ENCODE measurements at regions not wholly inside any gene's neighbourhood (a gene's known extent, or its start where the extent isn't known, plus 50 kb on each side); places are given as distances from the start of the nearest gene placed in this dataset.

- no peaks in the 10 kb centered on the region for H3K9me3 Mint-ChIP-seq
- no peaks in the 10 kb centered on the region for H3K4me1 Mint-ChIP-seq (ENCODE audit: low read depth)
- H3K4me3 Mint-ChIP-seq, result no peak overlapping the region
- intact Hi-C loops (cut with micrococcal nuclease), result no loop called here
- H3K27ac Mint-ChIP-seq, result no peak overlapping the region
- H3K27me3 Mint-ChIP-seq, result peaks cover 3% of the 10 kb centered on the region
- H3K36me3 Mint-ChIP-seq (ENCODE audit: low read depth), result no peaks in the 10 kb centered on the region
These were observed 81.4 kb downstream of the BBS10 start for GRCh38 chr12:76266797-76267196.

DNA sequence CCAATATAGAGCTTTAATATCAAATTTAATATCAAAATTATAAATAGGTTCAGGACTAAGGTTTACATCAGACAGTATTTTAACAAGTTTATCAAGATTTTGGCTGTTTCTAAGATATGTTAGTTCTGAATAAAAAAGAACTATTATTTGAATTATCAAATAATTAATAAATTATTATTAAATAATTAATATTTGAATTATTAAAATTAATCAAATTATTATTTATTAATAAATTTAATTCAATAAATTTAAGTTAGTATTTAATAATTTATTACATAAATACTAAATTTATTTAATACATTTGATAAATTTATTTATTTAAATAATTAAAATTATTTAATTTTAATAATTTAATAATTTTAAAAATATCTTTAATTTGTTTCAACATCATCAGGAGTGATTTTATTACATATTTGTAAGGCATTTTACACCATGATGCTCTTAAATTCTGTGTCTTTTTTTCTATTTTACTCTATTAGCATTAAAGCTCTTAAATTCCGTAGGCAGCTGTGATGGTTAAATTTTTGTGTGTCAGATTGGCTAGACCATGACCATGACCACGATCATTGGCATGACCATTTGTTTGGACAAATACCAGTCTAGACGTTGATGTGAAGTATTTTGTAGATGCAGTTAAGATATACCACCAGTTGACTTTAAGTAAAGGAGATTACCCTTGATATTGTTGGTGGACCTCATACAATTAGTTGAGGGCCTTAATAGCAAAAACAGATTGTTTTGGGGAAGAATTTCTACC, 82.6 kb downstream of the BBS10 start:
- intact Hi-C loops (cut with micrococcal nuclease), result no loop called here
- H3K27me3 Mint-ChIP-seq, result peaks cover 7% of the 10 kb centered on the region
- H3K9me3 Mint-ChIP-seq, result no peaks in the 10 kb centered on the region
- no peaks in the 10 kb centered on the region for H3K4me1 Mint-ChIP-seq (ENCODE audit: low read depth)
- no peaks in the 10 kb centered on the region for H3K36me3 Mint-ChIP-seq (ENCODE audit: low read depth)
- no peak overlapping the region for H3K4me3 Mint-ChIP-seq
- no peak overlapping the region for H3K27ac Mint-ChIP-seq

DNA sequence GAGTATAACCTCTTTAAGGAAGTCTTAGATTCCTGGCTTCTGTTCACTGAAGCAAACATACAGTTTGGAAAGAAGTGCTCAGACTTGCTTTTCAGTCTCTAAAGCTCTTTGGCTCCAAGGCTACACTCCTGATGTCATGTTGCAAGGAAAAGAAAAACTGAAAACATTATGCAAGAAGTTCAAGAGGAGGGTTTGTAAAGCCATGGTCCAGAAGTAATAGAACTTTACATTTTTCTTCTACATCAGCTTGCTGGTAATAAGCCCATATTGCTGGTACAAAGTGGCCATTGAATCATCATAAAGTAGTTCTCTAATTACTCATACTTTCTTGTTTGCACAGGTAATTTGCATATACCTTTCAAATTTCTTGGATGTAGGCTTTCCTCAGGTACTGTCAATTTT, 83.6 kb downstream of the BBS10 start:
- peaks cover 7% of the 10 kb centered on the region for H3K27me3 Mint-ChIP-seq
- H3K9me3 Mint-ChIP-seq, result no peaks in the 10 kb centered on the region
- no peaks in the 10 kb centered on the region for H3K36me3 Mint-ChIP-seq (ENCODE audit: low read depth)
- no peak overlapping the region for H3K27ac Mint-ChIP-seq
- H3K4me1 Mint-ChIP-seq (ENCODE audit: low read depth), result no peaks in the 10 kb centered on the region
- intact Hi-C loops (cut with micrococcal nuclease), result no loop called here
- H3K4me3 Mint-ChIP-seq, result no peak overlapping the region

DNA sequence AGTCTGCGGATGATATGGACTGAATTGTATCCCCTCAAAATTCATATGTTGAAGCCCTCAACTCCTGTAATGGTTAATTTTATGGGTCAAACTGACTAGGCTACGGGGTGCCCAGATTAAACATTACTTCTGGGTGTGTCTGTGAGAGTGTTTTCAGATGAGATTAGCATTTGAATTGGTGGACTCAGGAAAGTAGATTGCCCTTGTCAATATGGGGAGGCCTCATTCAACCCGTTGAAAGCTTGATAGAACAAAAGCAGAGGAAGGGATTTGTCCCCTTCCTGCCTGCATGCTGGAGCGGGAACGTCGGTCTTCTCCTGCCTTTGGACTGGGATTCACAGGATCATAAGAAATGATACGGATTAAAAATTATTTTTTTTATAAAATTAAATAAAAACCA, 84.5 kb downstream of the BBS10 start:
- intact Hi-C loops (cut with micrococcal nuclease), result no loop called here
- no peaks in the 10 kb centered on the region for H3K36me3 Mint-ChIP-seq (ENCODE audit: low read depth)
- no peaks in the 10 kb centered on the region for H3K4me1 Mint-ChIP-seq (ENCODE audit: low read depth)
- H3K9me3 Mint-ChIP-seq, result no peaks in the 10 kb centered on the region
- H3K27me3 Mint-ChIP-seq, result peaks cover 7% of the 10 kb centered on the region
- H3K27ac Mint-ChIP-seq, result no peak overlapping the region
- no peak overlapping the region for H3K4me3 Mint-ChIP-seq

- intact Hi-C loops (cut with micrococcal nuclease), result no loop called here
These were observed 87.8 kb downstream of the BBS10 start for GRCh38 chr12:76260390-76260748.

GRCh38 chr12:76259660-76260389, 88.4 kb downstream of the BBS10 start:
- H3K4me3 Mint-ChIP-seq, result no peak overlapping the region
- H3K27ac Mint-ChIP-seq, result no peak overlapping the region
- H3K27me3 Mint-ChIP-seq, result peaks cover 3% of the 10 kb centered on the region
- no peaks in the 10 kb centered on the region for H3K4me1 Mint-ChIP-seq (ENCODE audit: low read depth)
- no peaks in the 10 kb centered on the region for H3K9me3 Mint-ChIP-seq
- intact Hi-C loops (cut with micrococcal nuclease), result no loop called here
- H3K36me3 Mint-ChIP-seq (ENCODE audit: low read depth), result no peaks in the 10 kb centered on the region

More at GRCh38 chr12:76260390-76260748, 87.8 kb downstream of the BBS10 start:
- Mint-ChIP-seq H3K9me3 (no peaks in the 10 kb centered on the region), H3K4me3 (no peak overlapping the region), H3K27me3 (peaks cover 3% of the 10 kb centered on the region), H3K36me3 (ENCODE audit: low read depth) (no peaks in the 10 kb centered on the region), H3K4me1 (ENCODE audit: low read depth) (no peaks in the 10 kb centered on the region), H3K27ac (no peak overlapping the region)

DNA sequence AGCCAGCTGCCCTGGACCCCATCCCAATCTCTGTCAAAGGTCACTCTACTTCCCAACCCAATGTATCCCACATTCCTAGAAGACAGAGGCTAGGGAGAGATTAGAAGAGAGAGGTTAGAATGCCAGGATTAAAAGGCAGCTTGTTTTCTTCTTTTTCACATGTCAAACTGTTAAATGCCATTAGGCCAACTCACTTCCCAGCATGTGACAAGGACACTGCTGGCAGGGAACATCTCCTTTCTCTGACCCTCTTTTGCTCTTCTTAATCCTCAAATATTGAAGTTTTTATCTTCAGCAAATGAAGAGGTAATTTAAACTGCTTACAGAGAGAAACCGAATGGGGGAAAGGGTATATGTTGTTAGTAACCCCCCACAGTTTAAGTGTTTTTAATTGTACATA, 89.1 kb downstream of the BBS10 start:
- Mint-ChIP-seq H3K9me3 (no peaks in the 10 kb centered on the region), H3K27me3 (peaks cover 6% of the 10 kb centered on the region), H3K4me3 (no peak overlapping the region), H3K27ac (no peak overlapping the region), H3K36me3 (ENCODE audit: low read depth) (no peaks in the 10 kb centered on the region), H3K4me1 (ENCODE audit: low read depth) (no peaks in the 10 kb centered on the region)
- intact Hi-C loops (cut with micrococcal nuclease), result no loop called here

DNA sequence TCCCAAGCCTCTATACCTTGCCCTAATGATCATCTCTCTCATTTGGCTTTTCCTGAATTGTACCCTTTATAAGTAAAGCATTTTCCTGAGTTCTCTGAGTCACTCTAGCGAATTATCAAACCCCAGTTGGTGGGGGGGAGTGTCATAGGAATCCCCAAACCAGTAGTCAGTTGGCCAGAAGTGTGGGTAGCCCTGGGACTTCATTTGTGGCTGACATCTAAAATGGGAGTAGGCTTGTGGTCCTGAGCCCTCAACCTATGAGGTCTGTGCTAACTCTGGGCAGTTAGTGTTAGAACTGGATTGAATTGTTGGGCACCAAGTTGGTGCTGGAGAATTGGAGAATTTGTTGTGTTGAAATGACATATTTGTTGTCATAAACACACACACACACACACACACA, 91.3 kb downstream of the BBS10 start:
- H3K4me3 Mint-ChIP-seq, result no peak overlapping the region
- H3K27ac Mint-ChIP-seq, result no peak overlapping the region
- H3K4me1 Mint-ChIP-seq (ENCODE audit: low read depth), result no peaks in the 10 kb centered on the region
- peaks cover 10% of the 10 kb centered on the region for H3K27me3 Mint-ChIP-seq
- H3K9me3 Mint-ChIP-seq, result no peaks in the 10 kb centered on the region
- H3K36me3 Mint-ChIP-seq (ENCODE audit: low read depth), result no peaks in the 10 kb centered on the region
- intact Hi-C loops (cut with micrococcal nuclease), result no loop called here

DNA sequence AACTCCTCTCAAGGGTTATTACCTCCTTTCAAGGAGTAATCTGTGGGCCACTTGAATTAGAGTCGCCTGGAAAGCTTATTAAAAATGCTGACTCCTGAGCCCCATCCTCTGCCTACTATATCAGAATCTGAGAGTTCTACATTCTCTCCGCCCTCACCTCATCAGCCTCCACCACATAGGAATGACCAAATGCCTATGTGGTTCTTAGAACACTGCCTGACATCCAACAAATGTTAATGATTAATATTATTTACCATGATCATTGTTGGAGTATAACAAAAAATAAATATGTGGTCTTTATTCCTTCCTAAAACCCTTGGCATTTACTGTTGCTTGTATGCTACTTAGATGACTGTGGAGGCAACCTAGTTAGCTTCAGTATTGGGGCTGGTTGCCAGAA, 91.9 kb downstream of the BBS10 start:
- Mint-ChIP-seq H3K9me3 (no peaks in the 10 kb centered on the region), H3K4me1 (ENCODE audit: low read depth) (no peaks in the 10 kb centered on the region), H3K27me3 (peaks cover 10% of the 10 kb centered on the region), H3K27ac (no peak overlapping the region), H3K36me3 (ENCODE audit: low read depth) (no peaks in the 10 kb centered on the region), H3K4me3 (no peak overlapping the region)
- intact Hi-C loops (cut with micrococcal nuclease), result no loop called here

- no peaks in the 10 kb centered on the region for H3K36me3 Mint-ChIP-seq (ENCODE audit: low read depth)
- H3K27ac Mint-ChIP-seq, result no peak overlapping the region
- peaks cover 10% of the 10 kb centered on the region for H3K27me3 Mint-ChIP-seq
- H3K4me3 Mint-ChIP-seq, result no peak overlapping the region
- intact Hi-C loops (cut with micrococcal nuclease), result no loop called here
- H3K9me3 Mint-ChIP-seq, result no peaks in the 10 kb centered on the region
- H3K4me1 Mint-ChIP-seq (ENCODE audit: low read depth), result no peaks in the 10 kb centered on the region
These were observed 92.5 kb downstream of the BBS10 start for GRCh38 chr12:76255692-76256091.

DNA sequence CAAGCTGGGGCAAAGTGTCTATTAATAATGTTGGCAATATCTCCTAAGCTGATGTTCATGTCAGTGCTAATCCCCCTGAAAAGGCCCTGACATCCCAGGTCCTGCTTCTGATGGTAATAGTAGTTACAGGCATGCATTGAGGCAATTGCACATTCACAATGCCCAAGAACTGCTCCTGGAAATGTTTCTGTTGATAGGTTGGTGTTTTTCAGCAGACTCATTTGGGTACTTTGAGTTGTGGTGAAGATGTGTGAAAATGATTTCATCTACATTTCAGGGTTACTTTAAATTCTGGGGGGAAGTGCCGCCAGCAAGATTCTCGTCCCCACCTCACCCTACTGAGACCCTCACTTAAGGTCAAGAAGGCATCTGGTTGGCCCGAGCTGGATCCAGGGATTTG, 92.9 kb downstream of the BBS10 start:
- Mint-ChIP-seq H3K4me3 (no peak overlapping the region), H3K27me3 (peaks cover 10% of the 10 kb centered on the region), H3K4me1 (ENCODE audit: low read depth) (no peaks in the 10 kb centered on the region), H3K9me3 (no peaks in the 10 kb centered on the region), H3K27ac (no peak overlapping the region), H3K36me3 (ENCODE audit: low read depth) (no peaks in the 10 kb centered on the region)
- intact Hi-C loops (cut with micrococcal nuclease), result no loop called here

DNA sequence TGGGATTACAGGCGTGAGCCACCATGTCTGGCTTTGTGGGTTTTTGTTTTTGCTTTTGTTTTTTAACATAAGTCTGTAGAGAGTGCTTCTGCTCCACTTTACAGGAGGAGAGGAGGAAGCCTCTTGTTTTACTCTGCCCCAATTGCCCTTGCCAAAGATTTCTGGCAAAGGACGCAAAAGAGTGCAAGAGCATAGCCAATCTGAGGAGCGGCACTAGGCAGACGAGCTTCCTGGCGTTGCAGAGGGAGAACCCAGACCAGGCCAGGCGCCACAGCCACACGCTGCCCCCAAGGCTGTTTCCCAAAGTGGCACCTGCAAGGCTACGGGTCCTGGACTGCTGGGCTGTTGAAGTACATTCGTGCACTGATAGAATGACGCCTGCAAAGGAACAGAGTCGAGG, 96.2 kb downstream of the BBS10 start:
- H3K9me3 Mint-ChIP-seq, result no peaks in the 10 kb centered on the region
- H3K4me3 Mint-ChIP-seq, result no peak overlapping the region
- intact Hi-C loops (cut with micrococcal nuclease), result no loop called here
- peaks cover 17% of the 10 kb centered on the region for H3K27me3 Mint-ChIP-seq
- no peaks in the 10 kb centered on the region for H3K36me3 Mint-ChIP-seq (ENCODE audit: low read depth)
- no peak overlapping the region for H3K27ac Mint-ChIP-seq
- H3K4me1 Mint-ChIP-seq (ENCODE audit: low read depth), result no peaks in the 10 kb centered on the region

DNA sequence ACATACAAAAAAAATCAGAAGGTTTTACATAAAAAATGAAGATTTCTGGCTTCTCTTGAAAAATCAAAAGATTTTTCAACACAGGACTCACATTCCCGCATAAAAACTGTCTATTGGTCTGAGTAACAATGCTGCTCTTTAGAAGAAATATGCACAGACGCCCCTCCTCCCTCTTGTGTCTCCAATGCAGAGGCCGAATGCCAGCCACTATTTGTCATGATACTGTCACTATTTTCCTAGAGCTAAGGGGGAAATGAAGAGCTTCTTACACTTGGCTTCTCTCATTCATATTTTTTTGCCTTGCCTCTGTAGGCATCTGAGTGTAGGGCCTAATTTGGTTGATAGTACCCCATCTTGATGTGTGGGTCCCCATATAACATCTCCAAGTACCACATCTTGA, 98.0 kb downstream of the BBS10 start:
- H3K27me3 Mint-ChIP-seq, result peaks cover 28% of the 10 kb centered on the region
- no peaks in the 10 kb centered on the region for H3K4me1 Mint-ChIP-seq (ENCODE audit: low read depth)
- H3K4me3 Mint-ChIP-seq, result no peak overlapping the region
- intact Hi-C loops (cut with micrococcal nuclease), result no loop called here
- H3K27ac Mint-ChIP-seq, result no peak overlapping the region
- H3K9me3 Mint-ChIP-seq, result no peaks in the 10 kb centered on the region
- no peaks in the 10 kb centered on the region for H3K36me3 Mint-ChIP-seq (ENCODE audit: low read depth)

GRCh38 chr12:76249501-76249900, 98.7 kb downstream of the BBS10 start:
- H3K9me3 Mint-ChIP-seq, result no peaks in the 10 kb centered on the region
- H3K27ac Mint-ChIP-seq, result no peak overlapping the region
- no peaks in the 10 kb centered on the region for H3K36me3 Mint-ChIP-seq (ENCODE audit: low read depth)
- no peak overlapping the region for H3K4me3 Mint-ChIP-seq
- no peaks in the 10 kb centered on the region for H3K4me1 Mint-ChIP-seq (ENCODE audit: low read depth)
- peaks cover 25% of the 10 kb centered on the region for H3K27me3 Mint-ChIP-seq
- intact Hi-C loops (cut with micrococcal nuclease), result no loop called here

GRCh38 chr12:76247992-76248391, 100.2 kb downstream of the BBS10 start:
- Mint-ChIP-seq H3K9me3 (no peaks in the 10 kb centered on the region), H3K36me3 (ENCODE audit: low read depth) (no peaks in the 10 kb centered on the region), H3K4me3 (no peak overlapping the region), H3K27me3 (peaks cover 23% of the 10 kb centered on the region), H3K4me1 (ENCODE audit: low read depth) (no peaks in the 10 kb centered on the region), H3K27ac (no peak overlapping the region)
- intact Hi-C loops (cut with micrococcal nuclease), result no loop called here
